ENCODE measurements at regions not wholly inside any gene's neighbourhood (a gene's known extent, or its start where the extent isn't known, plus 50 kb on each side); places are given as distances from the start of the nearest gene placed in this dataset.

DNA sequence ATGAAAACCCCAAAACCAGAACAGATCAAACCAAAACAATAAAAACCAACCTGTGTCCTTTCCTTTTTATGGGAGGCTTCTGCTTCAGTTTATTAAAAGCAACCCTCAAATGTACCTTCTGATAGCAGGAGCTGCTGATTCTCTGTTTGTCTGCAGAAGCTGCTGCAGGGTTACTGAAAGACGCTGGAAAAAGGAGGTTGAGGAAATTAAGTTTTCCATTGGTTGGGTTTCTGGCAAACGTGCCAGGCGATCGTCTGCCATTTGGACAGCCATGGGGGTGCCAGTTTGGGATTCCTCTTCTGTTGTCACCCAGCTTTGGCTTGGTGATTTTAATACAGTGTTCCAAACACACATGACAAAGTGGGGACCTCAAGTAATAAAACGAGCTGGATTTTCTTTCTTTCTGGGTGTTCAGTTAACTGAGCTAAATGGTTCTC, 185.4 kb upstream of the ZFHX3 start:
- DNase-seq = no peak

DNA sequence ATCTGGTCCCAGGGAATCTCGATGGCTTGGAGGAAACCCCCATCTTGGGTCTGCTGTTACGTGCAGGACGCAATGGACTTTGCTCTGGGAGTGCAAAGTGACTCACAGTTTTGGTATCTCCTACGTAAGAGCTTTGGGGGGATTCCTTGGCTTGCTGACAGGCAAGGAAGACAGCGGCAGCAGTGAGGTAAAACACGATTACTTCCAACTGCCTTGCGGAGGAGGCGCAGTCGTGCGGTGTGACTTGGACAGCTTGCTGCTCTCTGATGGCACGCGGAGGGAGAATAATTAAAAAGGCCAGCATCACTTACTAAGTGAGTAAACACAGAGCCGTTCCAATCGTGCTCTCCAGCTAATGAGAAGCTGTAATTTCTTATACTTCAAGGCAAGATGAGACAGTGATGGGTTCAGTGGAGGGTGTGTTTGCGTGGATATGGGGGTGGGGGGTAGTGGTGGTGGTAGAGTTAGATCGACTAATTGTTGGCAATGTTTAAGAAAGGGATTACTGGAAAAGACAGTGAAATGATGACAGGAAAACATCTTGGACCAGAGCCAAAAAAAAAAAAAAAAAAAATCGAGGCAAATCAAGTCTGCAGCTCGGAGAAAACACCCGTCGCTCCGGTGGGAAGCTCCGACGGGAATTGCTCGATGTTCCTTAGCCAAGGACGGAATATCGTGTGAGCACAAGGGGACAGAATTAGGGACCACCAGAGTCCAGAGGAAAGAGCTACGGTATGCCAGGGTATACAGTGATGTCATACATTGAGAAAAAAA, 184.8 kb upstream of the ZFHX3 start:
- peak; percentile 19 for DNase-seq

DNA sequence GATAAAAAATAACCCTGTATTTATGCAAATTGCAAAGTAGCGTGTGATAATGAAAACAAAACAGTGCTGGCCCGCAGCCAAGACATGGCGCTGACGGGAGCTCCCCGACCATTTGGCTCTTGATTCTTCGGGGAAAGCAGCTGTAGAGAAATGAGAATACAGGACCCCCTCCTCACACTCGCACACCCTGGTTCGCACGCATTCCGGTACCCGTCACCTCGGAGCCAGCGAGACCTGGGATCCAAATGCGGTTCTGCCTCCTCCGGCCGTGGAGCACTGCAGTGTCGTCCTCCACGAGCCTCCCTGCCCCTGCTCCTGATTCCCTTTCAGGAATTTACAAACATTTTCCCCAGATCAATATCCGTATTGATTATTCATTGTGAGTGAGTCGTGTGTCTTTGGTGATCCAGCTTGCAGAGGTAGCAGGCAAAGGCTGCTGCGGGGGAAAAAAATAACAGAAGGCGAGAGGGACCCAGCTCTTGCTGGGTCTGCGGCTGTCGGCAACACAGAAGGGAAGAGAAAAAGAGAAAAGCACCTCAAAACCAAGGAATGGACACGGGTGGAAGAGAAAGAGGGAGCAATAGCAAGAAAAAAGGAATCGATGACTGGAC, 184.1 kb upstream of the ZFHX3 start:
- DNase-seq = peak; percentile 10

GRCh38 chr16:73231379-73231778, 183.5 kb upstream of the ZFHX3 start:
- DNase-seq = no peak

DNA sequence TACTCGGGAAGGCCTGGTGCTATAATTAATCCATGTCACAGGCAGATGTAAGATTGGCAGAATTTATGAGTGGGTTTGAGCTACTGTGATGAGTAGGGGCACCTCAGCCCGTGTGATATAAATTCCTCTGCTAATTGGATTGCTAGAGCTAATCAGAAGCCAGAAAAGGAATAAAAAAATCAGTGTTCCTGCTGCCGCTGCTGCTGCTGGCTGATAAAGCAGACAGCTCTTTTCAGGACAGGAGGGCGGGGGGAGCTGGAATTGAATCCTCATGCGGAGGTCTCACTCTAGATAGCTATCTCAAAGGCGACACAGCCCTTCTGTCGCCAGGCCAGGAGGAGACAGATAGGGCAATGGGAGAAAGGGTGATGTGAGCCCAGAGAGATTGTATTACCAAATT, 182.7 kb upstream of the ZFHX3 start:
- DNase-seq = no peak

GRCh38 chr16:73228649-73229048, 180.7 kb upstream of the ZFHX3 start:
- no peak for DNase-seq

DNA sequence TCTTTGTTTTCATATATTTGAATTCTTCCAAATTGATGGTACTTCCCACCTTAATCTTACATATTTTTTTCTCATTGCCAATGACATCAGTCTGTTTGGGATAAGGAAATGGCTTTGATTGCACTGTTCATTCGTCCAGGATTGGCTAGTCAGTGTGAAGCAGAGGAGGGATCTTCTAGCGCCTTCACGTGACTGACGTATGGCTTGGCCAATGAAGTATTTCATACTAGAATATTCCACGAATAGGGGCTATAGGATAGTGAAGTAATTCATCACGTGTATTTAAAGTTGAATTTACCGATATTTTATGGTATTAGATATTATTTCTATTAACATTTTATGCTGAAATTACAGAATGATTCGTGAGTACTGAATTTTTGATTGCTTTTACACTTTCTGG, 178.7 kb upstream of the ZFHX3 start:
- DNase-seq = no peak

DNA sequence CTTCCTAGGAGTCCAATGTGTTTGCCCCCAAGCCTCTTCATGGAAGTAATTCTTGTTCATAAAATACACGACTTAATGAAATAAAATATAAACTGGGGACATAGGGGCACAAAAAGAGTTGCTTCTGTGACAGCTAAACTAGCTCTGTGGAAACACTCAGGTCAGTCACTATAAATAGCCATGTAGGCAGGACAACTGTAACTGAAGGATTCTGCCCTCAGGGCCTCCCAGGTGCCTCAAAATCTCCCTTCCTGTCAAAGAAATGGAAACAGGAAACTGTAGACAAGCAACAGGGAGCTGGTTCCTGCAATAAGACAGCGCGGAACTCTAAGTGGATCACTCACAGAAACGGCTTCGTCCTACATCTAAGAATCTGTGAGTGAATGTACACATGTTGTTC, 178.1 kb upstream of the ZFHX3 start:
- DNase-seq = no peak

DNA sequence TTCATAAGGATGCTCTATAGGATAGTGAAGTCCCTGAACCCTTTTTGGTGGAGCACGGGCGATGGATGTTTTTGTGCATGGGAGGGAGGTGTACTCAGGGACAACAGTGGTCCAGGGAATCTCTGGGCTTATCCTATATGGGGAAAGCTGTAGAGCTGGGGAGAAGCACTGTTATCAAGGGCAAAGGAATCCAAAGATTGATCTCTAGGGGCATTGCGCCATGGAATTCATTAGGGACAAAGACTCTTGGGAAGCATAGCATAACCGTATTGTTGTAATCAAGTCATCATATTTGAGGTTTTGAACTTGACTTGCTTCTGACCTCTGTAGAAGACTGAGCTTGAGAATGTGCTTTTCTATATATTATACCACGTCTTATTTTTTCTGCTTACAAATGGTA, 172.9 kb upstream of the ZFHX3 start:
- no peak for DNase-seq

DNA sequence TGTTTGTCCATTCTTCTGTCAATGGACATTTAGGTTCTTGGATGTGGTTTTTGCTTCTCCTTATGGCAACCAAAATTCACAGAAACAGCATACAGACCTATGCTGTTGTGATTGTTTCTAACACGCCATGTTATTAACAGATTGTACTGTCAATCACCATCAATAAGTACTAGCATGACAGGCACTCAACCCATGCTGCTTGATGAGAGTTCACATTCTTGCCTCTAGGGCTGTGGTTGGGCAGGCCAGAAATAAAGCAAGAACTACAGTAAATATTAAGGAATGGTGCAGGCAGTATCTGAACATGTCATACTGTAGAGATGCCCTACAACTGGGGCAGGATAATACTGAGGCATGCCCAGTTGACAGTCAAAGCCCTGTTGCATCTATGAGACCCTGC, 171.2 kb upstream of the ZFHX3 start:
- no peak for DNase-seq

- peak; percentile 92 for DNase-seq
Observed at GRCh38 chr16:73217654-73218053, 169.7 kb upstream of the ZFHX3 start.

DNA sequence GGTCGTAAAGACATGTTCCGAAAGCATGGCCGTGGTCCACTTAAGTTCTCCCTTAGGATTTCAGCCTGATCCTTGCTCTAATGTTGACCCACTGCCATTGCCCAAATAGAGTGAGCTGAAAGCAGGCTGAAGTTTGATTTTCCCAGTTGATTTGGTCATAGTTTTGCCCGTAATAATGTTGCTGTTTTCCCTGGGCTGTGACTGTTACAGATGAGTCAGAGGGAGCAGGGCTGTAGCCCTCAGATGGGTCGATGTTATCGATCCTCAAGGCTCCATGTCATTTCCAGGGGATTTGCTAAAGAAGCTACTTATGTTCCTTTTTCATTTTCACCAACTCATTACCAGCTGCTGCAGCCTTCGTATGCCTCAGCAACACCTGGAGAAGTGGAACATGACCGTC, 169.0 kb upstream of the ZFHX3 start:
- peak; percentile 85 for DNase-seq

DNA sequence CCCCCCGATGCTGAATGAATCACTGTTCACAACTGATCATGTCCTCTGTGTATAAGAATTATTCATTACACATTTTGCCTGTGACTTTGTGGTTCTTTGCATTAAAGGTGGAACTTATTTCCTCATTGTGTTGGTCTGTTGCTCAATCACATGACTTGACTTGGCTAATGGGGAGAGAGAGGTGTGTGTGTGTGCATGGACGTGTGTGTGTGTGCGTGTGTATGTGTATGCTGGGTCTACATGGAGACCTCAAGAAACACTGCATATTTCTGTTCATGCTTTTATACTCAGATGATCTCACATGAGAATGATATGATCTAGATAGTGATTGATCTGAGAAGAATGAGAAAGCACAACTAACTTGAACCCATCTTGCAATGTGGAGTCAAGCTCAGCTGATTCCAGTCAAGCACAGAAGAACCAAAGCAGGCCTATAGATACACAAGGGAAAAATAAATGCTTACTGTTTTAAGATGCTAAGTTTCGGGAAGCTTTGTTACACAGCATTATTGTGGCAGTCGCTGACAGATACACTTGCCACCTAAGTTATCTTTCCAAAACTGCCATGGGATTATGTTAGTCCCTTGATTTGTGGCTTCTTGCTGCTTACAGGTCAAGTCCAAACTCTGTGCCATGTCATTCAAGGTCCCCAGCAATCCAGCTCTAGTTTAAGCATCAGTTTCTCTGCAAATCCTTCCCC, 167.9 kb upstream of the ZFHX3 start:
- DNase-seq = no peak

DNA sequence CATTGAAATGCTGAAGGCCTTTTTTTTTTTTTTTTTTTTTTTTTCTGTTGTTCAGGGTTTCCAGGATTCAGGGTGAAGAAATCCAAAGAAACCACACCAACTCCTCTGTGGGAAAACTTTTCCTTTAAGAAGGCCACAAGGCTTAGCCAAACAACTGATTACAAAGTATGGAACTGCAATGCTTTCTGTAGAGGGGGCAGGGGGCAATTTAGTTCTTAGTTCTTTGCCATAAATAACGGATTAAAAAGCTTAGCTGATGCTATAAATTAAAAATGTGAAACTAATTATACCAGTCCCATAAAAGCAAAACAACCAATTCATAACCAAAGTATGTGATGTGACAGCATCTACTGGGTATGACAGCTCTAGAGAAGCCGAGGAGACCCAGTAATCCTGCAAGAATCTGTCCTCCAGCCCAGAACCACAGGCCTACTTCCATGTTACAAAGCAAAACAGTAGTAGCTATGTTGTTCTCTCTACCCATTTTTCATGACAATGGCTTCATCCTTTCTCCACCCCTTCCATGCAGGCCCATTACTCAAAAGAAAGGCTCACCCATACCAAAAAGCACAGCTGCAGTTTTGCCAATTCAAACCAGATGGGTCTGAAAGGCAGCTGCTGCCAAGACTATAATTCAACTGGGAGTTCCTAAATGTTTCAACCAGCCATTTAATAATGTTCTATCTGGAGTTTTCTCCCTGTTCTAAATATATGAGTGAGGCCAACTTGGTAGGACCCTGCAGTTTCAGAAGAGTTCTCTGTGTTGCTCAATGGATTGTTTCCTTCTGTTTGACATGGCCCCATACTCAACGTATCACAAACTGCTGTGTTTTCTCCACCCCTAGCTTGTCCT, 167.1 kb upstream of the ZFHX3 start:
- DNase-seq = no peak

- peak; percentile 78 for DNase-seq
Observed at GRCh38 chr16:73213732-73214455, 166.0 kb upstream of the ZFHX3 start.

DNA sequence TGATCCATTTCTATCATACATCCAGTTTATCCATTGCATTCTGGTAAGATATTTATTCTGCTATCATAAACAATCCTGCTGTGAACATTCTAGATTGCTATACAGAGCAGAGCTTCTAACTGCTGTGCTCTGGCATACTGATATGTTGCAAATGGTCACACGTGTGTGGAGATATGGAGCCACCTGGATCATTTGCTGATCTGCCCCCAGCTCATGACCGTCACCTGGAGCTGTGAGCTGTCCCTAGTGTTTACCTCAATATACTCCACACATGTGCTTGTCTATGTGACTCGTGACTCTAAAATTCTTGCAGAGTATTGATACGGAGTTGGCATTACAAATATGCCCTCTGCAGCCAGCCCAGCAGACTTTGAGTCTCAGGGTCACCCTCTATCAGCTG, 164.5 kb upstream of the ZFHX3 start:
- no peak for DNase-seq

GRCh38 chr16:73210686-73211085, 162.8 kb upstream of the ZFHX3 start:
- DNase-seq = no peak

DNA sequence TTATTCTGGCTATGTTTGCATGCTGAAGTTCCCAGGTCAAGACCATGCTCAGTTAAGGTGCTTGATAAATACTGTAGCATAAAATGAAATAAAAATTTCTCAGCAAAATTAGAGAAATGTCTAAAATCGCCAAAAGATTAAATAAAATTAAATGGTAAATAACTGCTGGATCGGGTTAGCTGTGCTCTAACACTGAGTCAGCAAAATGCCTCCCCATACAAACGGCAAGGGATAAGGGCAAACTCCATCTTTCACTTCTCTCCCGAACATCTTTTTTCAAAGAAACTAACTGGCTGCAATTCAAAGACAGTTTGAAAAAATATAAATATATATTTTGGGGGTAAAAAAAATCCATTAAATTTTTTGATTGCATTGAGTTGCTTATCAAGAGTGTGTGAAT, 162.2 kb upstream of the ZFHX3 start:
- no peak for DNase-seq

- DNase-seq = no peak
Observed at GRCh38 chr16:73209190-73209589, 161.3 kb upstream of the ZFHX3 start.

DNA sequence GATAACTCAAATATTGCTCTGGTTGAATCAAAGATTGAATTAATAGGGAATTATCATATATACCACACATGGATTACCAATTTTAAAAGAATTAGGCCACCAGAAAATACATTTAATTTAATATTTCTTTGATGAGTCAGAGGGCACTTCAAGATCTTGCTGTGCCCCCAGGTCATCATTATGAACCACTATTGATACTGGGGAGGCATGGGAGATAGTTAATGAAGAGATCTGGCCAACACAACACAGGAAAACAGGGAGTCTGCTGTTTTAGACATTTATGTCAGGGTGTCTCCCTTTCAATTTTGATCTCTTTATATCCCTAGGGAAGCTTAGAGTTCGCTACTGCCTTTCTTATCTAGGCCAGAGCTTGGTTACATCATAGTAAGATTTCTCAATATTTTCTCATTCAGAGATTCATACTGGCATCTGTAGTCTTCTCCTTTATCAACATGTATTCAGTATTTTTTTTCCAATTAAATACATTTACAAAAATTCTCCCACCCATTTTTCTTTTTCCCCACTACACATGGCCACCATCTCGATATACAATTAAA, 158.3 kb upstream of the ZFHX3 start:
- no peak for DNase-seq

DNA sequence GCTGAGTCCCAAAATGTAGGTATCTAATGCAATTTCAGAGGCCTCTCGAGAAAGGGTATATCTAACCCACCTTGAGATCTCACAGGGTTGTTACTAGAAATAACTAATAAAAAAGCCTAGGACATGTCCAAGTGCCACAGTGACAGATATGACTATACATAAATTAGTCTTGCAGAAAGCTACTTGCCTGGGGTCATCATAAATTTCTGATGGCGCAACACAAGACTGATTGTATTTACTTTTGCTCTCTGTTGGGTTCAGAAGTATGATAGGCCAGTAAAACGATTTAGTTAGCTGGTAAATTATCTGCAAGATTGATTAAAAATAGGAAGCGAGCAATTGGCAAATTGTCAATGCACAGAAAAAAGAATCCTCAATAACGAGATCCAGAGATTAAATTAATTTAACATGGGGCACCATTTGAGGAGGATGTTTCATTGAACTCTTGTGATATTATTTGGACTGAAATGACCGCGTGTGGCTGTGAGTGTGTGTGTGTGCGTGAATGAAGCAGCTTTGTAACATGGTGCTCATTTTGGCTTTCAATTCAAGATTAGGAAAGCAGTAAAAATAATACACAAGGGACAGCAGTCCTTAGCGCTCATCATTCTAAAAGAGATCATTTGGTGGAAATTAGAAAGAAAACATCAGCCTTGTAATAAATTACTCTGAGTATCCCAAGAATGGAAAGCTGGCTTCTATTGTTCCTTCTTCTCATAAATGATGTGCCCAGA, 157.4 kb upstream of the ZFHX3 start:
- no peak for DNase-seq

Data from NCI-H345 (cell line).